ENCODE measurements at regions not wholly inside any gene's neighbourhood (a gene's known extent, or its start where the extent isn't known, plus 50 kb on each side); places are given as distances from the start of the nearest gene placed in this dataset.

DNA sequence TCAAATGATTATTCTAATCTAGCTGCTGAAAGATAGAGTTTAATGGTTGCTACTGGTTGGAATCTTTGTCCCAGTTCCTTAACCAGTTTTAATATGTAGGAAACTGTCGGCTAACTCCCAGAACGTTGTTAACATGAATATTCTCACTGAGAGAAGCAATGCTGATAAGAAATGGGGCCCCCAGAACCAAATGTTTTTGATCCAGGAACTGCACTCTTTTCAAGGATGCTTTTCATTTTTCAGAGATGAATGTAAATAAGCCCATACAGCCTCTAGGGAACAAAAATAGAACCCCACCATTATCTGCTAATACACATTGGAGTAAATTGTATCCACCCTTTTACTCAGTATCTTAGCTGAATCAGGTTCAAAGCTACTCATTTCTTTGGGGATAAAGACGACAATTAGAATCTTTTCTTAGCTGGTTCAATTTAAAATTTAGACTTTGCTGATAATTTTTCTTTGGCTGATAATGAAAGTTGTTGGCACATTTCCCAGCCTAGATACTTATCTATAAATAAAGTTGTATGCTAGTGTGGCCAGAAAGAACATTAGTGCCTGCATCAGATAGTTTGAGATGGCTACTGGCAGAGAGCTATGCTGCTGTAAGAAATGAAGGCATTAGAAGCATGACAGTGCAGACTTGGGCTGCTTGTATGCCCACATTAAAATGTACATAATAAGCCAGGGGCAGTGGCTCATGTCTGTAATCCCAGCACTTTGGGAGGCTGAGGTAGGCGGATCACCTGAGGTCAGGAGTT is 323.3 kb upstream of the PDGFD start:
- Histone ChIP-seq H3K27me3 (ENCODE audit: insufficient read depth, low read length) (no peaks in the 10 kb centered on the region), H3K4me3 (ENCODE audit: low read depth, low read length) (no peak overlapping the region; the same call in 1 of the 2 replicates), H3K27ac (ENCODE audit: low read depth, low read length) (no peak overlapping the region), H3K4me1 (ENCODE audit: control insufficient read depth, insufficient read depth, low read length, unreplicated experiment) (peaks cover 8% of the 10 kb centered on the region), H3K79me2 (ENCODE audit: control insufficient read depth, insufficient read depth, low read length, unreplicated experiment) (no peaks in the 10 kb centered on the region), H3K36me3 (ENCODE audit: insufficient read depth, low read length) (no peaks in the 10 kb centered on the region), H2AFZ (ENCODE audit: low read length, unreplicated experiment) (peak overlapping the region; percentile 29)

DNA sequence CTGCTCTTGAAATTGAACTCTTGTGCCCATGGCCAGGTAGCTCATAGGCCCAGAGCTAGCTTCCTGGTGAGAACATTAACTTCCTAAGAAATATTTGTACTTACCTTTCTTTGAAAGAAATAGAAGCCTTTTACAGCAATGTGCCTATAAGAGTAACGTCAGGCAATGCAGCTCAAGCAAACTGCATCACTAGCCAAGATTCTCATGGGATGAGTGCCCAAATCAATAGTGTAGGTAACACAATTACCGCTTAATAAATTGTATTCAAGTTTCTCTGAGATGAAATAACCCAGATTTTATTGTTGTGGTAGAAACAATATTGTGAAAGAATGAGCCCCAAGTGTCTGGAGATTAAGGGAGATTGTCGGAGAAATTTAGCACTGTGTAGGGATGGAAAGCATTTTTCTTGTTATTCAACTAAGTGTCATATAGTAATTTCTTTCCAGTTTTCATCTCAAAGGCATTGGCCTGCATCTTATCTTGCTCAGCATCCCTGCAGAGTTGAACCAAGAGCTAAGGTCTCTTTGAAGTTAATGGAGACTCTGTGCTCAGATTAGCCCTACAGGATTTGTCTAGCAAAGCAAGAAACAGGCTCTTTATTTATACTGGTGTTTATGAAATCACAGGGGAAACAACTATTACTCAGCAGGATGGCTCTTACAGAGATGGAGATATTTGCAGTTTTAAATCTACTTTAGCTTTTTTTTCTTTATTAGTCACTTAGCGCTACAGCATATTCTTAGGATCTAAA is 321.0 kb upstream of the PDGFD start:
- Histone ChIP-seq H3K79me2 (ENCODE audit: control insufficient read depth, insufficient read depth, low read length, unreplicated experiment) (no peaks in the 10 kb centered on the region), H3K27me3 (ENCODE audit: insufficient read depth, low read length) (no peaks in the 10 kb centered on the region), H3K27ac (ENCODE audit: low read depth, low read length) (no peak overlapping the region), H3K4me3 (ENCODE audit: low read depth, low read length) (no peak overlapping the region), H3K36me3 (ENCODE audit: insufficient read depth, low read length) (no peaks in the 10 kb centered on the region), H3K4me1 (ENCODE audit: control insufficient read depth, insufficient read depth, low read length, unreplicated experiment) (peaks cover 8% of the 10 kb centered on the region), H2AFZ (ENCODE audit: low read length, unreplicated experiment) (no peak overlapping the region)

DNA sequence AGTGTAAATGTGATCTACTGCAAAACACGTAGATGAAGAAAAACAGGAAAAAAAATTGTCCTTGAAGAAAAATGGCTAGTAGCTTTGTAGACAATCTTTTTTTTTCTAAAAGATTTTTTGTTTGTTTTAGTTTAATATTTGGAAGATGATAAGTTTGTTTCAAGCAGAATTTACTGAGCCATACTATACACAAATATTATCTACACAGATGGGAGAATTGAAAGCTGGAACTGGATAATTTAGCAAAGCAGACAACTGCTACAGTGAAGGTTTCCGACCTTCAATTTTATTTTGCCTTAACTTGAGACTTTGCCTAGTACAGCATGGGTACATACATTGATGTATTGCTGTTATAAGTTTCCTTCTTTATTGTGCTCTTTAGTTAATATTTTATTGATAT is 313.0 kb upstream of the PDGFD start:
- no peaks in the 10 kb centered on the region for H3K27me3 ChIP-seq (ENCODE audit: insufficient read depth, low read length)
- no peak overlapping the region for H3K27ac ChIP-seq (ENCODE audit: low read depth, low read length)
- no peak overlapping the region for H3K4me3 ChIP-seq (ENCODE audit: low read depth, low read length)
- H2AFZ ChIP-seq (ENCODE audit: low read length, unreplicated experiment), result no peak overlapping the region
- no peaks in the 10 kb centered on the region for H3K36me3 ChIP-seq (ENCODE audit: insufficient read depth, low read length)
- H3K79me2 ChIP-seq (ENCODE audit: control insufficient read depth, insufficient read depth, low read length, unreplicated experiment), result no peaks in the 10 kb centered on the region
- H3K4me1 ChIP-seq (ENCODE audit: control insufficient read depth, insufficient read depth, low read length, unreplicated experiment), result peaks cover 6% of the 10 kb centered on the region

DNA sequence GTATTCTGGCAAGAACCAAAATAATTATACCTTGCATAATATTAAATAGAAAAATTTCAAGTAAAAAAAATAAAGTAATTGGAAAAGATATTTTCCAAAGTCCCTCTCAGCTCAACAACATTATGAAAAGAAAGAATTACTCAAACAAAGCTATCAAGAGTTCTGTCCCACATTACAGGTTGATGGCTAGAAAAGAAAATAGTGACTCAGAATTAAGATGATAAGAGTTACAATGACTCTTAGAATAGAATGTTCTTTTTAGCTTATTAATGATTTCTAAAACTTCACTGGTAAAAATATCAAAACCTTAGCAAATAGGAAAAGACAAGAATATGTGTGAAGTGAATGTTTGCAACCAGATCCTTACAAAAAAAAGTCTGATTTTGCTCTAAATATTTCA is 312.5 kb upstream of the PDGFD start:
- Histone ChIP-seq H3K27me3 (ENCODE audit: insufficient read depth, low read length) (no peaks in the 10 kb centered on the region), H3K4me1 (ENCODE audit: control insufficient read depth, insufficient read depth, low read length, unreplicated experiment) (peaks cover 6% of the 10 kb centered on the region)

DNA sequence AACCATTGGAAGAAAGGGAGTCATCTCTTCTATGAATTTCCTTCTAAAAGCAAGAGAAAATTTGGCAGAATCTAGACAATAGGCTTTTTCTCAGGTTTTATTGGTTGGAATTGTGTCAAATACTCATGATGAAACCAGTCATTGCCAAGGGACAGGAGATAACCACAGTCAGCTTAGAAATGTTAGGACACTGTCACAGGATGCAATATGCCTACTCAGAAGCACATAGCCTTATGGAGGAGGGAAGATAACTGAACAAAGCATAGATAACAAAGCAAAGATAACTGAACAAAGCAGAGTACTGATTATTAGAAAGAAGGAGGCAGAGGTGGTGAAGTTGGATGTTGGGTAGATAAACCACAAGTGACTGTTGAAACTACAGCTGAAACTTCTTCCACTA is 303.5 kb upstream of the PDGFD start:
- Histone ChIP-seq H3K79me2 (ENCODE audit: control insufficient read depth, insufficient read depth, low read length, unreplicated experiment) (no peaks in the 10 kb centered on the region), H3K27me3 (ENCODE audit: insufficient read depth, low read length) (no peaks in the 10 kb centered on the region), H2AFZ (ENCODE audit: low read length, unreplicated experiment) (no peak overlapping the region), H3K27ac (ENCODE audit: low read depth, low read length) (no peak overlapping the region), H3K4me1 (ENCODE audit: control insufficient read depth, insufficient read depth, low read length, unreplicated experiment) (peaks cover 4% of the 10 kb centered on the region), H3K36me3 (ENCODE audit: insufficient read depth, low read length) (no peaks in the 10 kb centered on the region), H3K4me3 (ENCODE audit: low read depth, low read length) (no peak overlapping the region)

More for the DNA sequence above, 312.5 kb upstream of the PDGFD start:
- Histone ChIP-seq H3K27ac (ENCODE audit: low read depth, low read length) (no peak overlapping the region), H3K79me2 (ENCODE audit: control insufficient read depth, insufficient read depth, low read length, unreplicated experiment) (no peaks in the 10 kb centered on the region), H3K4me3 (ENCODE audit: low read depth, low read length) (no peak overlapping the region), H3K36me3 (ENCODE audit: insufficient read depth, low read length) (no peaks in the 10 kb centered on the region), H2AFZ (ENCODE audit: low read length, unreplicated experiment) (no peak overlapping the region)

DNA sequence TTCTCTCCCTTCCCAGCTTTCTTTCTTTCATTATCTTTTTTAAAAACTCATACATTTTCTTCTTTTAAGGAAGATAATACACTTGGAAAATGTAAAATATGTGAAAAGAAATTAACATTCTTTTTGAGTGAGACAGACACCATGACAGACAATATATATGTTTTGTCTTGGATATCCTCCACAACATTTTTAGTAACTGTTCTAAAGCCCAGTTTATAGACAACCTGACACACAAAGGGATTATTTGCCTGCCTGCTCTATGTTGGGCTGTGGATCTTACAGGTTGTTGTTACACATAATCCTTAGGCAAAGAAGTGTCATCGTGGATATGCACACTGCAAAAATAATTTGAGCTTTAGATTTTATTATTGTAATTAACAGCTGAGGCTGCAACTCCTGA is 301.4 kb upstream of the PDGFD start:
- H3K27ac ChIP-seq (ENCODE audit: low read depth, low read length), result no peak overlapping the region
- H3K36me3 ChIP-seq (ENCODE audit: insufficient read depth, low read length), result no peaks in the 10 kb centered on the region
- H3K79me2 ChIP-seq (ENCODE audit: control insufficient read depth, insufficient read depth, low read length, unreplicated experiment), result no peaks in the 10 kb centered on the region
- H3K27me3 ChIP-seq (ENCODE audit: insufficient read depth, low read length), result no peaks in the 10 kb centered on the region
- H3K4me1 ChIP-seq (ENCODE audit: control insufficient read depth, insufficient read depth, low read length, unreplicated experiment), result peaks cover 4% of the 10 kb centered on the region
- H2AFZ ChIP-seq (ENCODE audit: low read length, unreplicated experiment), result no peak overlapping the region
- H3K4me3 ChIP-seq (ENCODE audit: low read depth, low read length), result no peak overlapping the region

DNA sequence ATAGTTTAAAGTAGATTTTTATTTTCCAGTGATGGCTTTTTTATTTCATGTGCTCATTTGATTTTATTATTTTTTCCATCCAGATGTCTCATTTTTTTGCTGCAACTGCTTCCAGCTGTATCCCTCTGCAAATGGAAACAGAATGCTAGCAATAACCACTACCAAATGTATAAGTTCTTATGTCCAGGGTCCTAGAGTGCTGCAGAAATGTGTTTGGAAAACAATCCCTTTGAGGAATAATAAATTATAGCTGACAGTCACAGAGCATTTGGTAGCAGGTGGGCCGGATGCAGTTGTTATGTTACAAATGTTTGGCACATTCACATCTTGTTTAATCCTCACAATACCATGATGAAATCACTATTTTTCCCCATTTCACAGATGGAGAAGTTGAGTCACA is 300.7 kb upstream of the PDGFD start:
- no peak overlapping the region for H3K27ac ChIP-seq (ENCODE audit: low read depth, low read length)
- no peaks in the 10 kb centered on the region for H3K27me3 ChIP-seq (ENCODE audit: insufficient read depth, low read length)
- no peaks in the 10 kb centered on the region for H3K79me2 ChIP-seq (ENCODE audit: control insufficient read depth, insufficient read depth, low read length, unreplicated experiment)
- H3K4me1 ChIP-seq (ENCODE audit: control insufficient read depth, insufficient read depth, low read length, unreplicated experiment), result peaks cover 4% of the 10 kb centered on the region
- no peaks in the 10 kb centered on the region for H3K36me3 ChIP-seq (ENCODE audit: insufficient read depth, low read length)
- H2AFZ ChIP-seq (ENCODE audit: low read length, unreplicated experiment), result no peak overlapping the region
- no peak overlapping the region for H3K4me3 ChIP-seq (ENCODE audit: low read depth, low read length)

DNA sequence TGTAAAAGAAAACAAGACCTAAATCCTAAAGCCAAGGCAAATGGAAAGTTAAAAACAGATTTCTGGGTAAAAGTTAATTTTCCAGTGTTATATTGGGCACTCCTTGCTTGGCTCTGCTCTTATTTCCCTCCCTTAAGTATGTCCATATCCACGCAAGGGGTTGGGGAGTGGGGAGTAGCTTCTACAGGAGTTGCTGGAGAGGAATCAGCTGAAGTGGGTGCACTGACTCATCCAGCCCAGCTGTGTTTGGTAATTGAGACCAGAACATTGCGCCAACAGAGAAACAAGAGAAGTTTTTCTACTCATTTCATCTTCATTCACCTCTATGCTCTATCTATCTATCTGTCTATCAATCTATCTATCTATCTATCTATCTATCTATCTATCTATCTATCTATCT is 298.4 kb upstream of the PDGFD start:
- no peaks in the 10 kb centered on the region for H3K27me3 ChIP-seq (ENCODE audit: insufficient read depth, low read length)
- peaks cover 4% of the 10 kb centered on the region for H3K4me1 ChIP-seq (ENCODE audit: control insufficient read depth, insufficient read depth, low read length, unreplicated experiment)
- no peak overlapping the region for H3K27ac ChIP-seq (ENCODE audit: low read depth, low read length)

DNA sequence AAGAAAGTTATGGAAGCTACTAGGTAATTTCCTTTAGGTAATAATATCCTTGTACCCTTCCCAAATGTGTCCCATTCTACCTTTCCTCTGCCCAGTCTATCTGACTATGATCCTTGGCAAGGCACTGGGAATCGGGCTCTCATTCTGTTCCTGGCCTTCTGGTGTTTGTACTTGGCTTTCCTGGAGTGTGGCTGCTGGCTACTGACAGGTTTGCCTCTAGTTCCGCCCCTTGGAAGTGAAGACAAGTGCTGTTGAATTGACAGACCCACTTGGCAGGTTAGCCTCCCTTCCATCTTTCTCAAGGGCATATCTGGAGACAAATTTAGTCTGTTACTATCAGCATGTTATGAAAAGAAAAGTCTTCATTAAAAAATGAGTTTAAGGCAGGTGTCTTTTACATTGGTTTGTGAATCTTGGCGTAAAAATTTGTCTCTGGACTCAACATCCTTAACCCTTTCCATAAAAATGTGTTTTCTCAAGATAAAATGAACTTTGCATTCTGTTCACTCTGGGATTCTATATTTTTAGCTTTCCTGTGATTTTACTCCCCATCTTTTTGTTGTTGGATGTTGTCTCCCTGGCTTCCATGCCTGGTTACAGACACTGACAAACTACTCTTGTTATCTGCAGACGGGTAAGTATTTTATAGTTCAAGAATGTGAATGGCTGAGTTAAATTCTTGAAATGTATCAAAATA is 287.4 kb upstream of the PDGFD start:
- peak overlapping the region; percentile 39 for H3K27ac ChIP-seq (ENCODE audit: low read depth, low read length)
- no peaks in the 10 kb centered on the region for H3K36me3 ChIP-seq (ENCODE audit: insufficient read depth, low read length)
- H2AFZ ChIP-seq (ENCODE audit: low read length, unreplicated experiment), result peak overlapping the region; percentile 43
- H3K79me2 ChIP-seq (ENCODE audit: control insufficient read depth, insufficient read depth, low read length, unreplicated experiment), result no peaks in the 10 kb centered on the region
- no peaks in the 10 kb centered on the region for H3K27me3 ChIP-seq (ENCODE audit: insufficient read depth, low read length)
- peaks cover 19% of the 10 kb centered on the region for H3K4me1 ChIP-seq (ENCODE audit: control insufficient read depth, insufficient read depth, low read length, unreplicated experiment)
- no peak overlapping the region for H3K4me3 ChIP-seq (ENCODE audit: low read depth, low read length)

More for the DNA sequence above, 298.4 kb upstream of the PDGFD start:
- Histone ChIP-seq H3K79me2 (ENCODE audit: control insufficient read depth, insufficient read depth, low read length, unreplicated experiment) (no peaks in the 10 kb centered on the region), H3K36me3 (ENCODE audit: insufficient read depth, low read length) (no peaks in the 10 kb centered on the region), H2AFZ (ENCODE audit: low read length, unreplicated experiment) (no peak overlapping the region), H3K4me3 (ENCODE audit: low read depth, low read length) (no peak overlapping the region)

DNA sequence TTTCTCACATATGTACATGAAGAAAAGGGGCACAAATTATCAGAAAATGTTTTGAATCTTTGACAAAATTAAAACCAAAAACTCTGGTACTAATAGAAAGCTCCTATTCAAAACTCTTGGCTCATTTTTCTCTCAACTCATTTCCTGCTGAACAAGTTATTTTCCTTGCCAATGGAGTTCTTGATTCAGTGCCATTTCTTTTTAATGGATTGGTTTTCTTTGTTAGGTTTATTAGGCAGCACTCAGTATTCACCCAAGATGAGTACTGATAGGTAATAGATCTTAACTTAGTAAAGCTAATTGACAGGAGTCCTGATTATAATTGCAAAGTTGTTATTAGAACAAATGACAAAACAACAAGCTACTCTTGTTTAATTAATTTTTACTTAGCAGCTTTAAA is 279.4 kb upstream of the PDGFD start:
- Histone ChIP-seq H3K79me2 (ENCODE audit: control insufficient read depth, insufficient read depth, low read length, unreplicated experiment) (no peaks in the 10 kb centered on the region), H3K27me3 (ENCODE audit: insufficient read depth, low read length) (no peaks in the 10 kb centered on the region), H3K27ac (ENCODE audit: low read depth, low read length) (no peak overlapping the region), H2AFZ (ENCODE audit: low read length, unreplicated experiment) (no peak overlapping the region), H3K36me3 (ENCODE audit: insufficient read depth, low read length) (no peaks in the 10 kb centered on the region), H3K4me3 (ENCODE audit: low read depth, low read length) (no peak overlapping the region), H3K4me1 (ENCODE audit: control insufficient read depth, insufficient read depth, low read length, unreplicated experiment) (no peaks in the 10 kb centered on the region)
